ENCODE measurements at regions not wholly inside any gene's neighbourhood (a gene's known extent, or its start where the extent isn't known, plus 50 kb on each side); places are given as distances from the start of the nearest gene placed in this dataset.

DNA sequence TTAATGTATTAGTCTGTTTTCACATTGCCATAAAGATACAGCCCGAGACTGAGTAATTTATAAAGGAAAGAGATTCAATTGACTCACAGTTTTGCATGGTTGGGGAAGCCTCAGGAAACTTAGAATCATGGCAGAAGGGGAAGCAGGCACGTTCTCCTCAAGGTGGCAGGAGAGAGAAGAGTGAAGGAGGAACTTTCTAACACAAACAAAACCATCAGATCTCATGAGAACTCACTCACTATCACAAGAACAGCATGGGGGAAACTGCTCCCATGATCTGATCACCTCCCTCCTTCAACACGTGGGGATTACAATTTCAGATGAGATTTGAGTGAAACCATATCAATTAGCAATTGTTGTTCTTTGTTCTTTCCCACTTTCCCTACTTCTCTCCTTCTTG is 689.0 kb upstream of the SLITRK1 start:
- DNase-seq (ENCODE audit: low read depth), result no peak

DNA sequence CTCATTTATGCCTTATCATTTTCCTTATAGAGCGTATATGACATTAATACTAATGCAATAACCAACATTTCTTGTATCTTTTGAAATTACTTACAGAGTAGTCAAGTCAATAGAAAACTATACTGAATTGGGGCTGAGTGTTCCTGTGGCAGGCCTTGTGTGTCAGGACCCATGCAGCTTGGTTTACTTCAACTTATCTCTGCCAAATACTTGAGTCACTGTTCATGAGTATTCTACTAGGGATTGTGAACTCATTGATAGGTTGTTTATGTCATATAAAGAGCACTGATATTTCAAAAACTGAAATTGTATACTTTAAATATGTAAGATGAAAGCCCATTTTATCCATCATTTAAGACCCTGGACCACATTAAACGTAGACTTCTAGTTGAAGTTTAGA is 688.6 kb upstream of the SLITRK1 start:
- DNase-seq (ENCODE audit: low read depth), result no peak

DNA sequence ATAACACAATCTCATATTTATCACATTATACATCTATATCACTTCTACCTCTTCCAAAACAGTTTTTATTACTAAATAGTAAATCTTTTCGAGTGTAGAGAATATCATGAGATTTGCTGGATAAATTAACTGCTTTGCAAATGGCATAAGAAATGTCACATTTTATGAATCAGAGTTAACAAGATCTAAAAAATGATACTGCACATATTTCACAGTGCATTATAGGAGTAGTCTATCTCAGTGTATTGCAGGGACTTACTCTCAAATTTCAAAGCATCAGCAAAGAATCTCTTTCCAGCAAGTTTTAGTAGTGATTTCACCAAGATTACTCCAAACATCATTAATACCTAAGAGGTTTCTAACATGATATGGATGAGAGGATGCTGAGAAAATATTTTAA is 687.1 kb upstream of the SLITRK1 start:
- DNase-seq (ENCODE audit: low read depth), result peak; percentile 11

DNA sequence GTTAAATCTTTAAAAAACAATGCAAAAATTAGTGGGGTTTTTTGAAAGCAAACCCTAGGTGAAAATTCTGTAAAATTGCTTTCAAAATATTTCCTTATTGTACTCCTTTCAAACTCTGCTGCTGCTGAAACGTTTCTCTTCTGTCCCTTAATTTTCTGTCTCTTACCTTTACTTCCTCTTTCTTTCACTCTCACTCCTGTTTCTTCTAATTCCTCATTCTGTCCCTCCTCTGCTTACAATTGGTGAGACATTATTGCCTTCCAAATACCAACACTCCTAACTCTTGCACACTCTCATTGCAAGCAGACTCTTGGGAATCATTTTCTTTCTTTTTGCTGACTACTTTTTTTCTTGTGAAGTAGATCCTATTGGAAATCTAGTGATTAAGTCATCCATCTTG is 685.6 kb upstream of the SLITRK1 start:
- DNase-seq (ENCODE audit: low read depth), result no peak

DNA sequence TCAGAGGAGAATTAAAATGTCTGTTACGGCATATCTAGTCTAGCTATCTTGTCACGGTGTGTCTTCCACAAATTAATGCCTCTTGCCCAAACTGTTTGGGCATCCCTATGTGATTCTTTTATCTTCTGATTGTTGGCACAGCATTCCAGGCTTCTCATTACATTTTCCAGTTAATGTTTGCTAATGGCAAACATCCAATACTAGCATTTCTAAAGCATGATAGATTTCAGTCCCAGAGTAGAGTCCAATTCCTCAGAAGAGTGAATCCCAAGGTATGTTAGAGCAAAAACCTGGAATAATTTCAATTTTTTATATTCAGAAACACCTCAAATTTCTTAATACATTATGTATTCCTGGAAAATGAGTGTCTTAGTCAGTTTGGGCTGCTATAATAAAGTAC is 684.5 kb upstream of the SLITRK1 start:
- DNase-seq (ENCODE audit: low read depth), result peak; percentile 15

DNA sequence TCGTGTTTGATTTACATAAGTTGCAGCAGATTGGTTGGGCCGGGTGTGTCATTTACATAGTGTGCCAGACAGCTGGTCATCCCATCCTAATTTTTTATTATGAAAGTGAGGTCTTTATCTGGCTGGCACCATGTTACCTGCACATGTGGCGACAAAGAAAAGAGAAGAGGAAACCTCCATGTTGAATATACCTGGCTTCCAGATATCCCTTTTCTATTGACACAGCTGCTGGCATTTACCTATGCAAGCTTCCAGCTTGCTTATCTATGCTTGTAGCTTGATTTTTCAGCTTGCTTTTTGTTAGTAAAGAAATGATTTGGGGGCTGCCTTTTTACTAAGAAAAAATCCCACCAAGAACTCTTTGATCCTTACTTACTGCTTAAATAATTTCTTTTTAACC is 681.3 kb upstream of the SLITRK1 start:
- no peak for DNase-seq (ENCODE audit: low read depth)

DNA sequence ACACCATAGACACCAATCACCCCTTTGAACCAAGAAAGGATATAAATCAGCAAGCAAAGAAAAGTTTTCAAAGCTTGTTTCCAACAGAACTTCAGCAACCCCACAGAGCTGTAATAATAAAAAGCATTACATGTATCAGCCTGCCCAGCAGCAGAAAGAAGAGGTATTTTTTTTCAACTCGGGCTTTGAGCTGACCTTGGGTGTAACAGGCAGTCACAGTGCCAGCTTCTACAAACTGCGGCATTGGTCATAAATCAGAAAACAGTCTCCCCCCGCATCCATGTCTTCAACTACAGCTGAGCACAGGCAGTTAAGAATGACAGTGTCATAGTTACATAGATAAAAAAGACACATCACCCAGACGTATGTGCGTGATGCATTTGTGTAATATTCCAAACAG is 671.0 kb upstream of the SLITRK1 start:
- no peak for DNase-seq (ENCODE audit: low read depth)

DNA sequence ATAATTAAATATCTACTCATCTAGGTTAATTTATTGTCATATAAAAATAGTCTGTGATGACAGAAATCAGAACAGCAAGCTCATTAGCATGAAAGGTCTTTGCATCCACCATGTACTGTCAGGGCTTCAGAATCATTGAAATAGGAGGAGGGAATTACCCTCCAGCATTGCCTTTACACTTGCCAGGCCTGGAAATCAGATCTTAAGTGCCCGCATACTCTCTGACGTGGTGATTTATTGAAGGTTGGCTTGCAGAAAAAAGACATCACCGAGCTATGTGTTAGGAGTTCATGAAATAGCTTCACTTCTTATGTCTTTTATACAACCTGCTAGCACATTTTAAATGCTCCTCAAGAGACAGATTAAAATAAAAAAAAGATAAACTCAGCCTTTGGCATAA is 661.7 kb upstream of the SLITRK1 start:
- DNase-seq (ENCODE audit: low read depth), result no peak

DNA sequence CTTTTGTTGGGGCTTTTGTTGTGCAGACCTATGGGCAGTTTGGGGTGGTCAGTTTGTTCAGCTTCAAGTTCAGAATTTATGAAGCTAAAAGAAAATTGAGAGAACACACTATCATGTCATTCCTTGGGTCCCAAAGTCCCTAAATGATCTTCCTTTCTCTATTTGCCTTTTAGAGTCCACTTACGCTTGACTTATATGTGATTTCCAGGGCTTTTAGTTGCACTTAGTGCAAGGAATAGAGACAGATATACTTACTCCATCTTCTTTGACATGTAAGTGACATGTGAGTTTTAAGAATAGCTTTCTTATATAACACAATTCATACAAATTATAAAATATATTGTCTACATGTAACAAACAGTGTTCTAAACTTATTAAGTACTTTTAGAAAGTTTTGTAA is 660.1 kb upstream of the SLITRK1 start:
- DNase-seq (ENCODE audit: low read depth), result no peak

DNA sequence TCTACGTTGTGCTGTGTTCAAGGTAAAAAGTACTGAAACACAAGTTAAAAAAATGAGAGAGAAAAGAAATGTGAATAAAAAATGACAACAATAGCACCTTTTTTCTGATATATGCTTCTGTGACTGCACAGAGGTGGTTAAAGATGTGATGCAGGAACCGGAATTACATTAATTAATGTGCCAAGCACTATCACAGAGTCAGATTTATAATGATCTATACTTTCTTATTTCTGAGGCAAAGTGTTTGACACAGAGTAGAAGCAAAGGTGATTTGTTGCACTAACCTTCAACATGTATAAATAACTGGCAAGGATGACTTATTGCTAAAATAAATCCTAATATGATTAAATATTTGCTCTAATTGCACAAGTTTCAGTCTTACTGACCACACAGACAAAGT is 654.6 kb upstream of the SLITRK1 start:
- no peak for DNase-seq (ENCODE audit: low read depth)

DNA sequence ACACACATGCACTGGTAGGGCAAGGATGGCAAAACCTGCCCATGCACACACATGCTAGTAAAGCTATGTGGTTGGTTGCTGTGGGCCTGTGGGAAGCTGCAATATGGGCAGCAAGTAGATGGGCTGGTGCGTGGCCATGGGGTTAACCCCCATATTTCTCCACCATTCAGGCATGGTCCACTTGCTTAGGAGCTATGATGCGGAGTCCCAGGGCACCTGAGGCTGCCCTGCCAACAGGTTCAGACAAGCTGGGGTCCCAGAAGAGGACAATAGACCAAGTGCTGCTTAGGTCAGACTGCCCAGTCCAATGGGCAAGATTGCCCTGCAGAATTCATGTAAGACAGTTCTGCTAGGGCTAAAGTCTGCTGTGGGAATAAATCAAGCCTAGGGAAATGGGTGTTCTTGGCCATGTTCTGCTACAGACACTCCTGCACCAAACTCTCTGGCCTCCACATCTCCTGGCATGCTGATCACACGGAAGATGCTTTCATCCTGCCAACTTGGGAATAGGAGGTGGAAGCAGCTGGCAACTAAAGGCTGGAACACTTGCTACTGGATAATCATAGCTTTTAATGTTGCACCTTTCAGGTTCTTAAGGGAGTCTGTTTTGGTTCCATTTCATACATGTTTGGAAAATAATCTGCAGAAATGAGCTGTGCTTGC is 646.3 kb upstream of the SLITRK1 start:
- no peak for DNase-seq (ENCODE audit: low read depth)

DNA sequence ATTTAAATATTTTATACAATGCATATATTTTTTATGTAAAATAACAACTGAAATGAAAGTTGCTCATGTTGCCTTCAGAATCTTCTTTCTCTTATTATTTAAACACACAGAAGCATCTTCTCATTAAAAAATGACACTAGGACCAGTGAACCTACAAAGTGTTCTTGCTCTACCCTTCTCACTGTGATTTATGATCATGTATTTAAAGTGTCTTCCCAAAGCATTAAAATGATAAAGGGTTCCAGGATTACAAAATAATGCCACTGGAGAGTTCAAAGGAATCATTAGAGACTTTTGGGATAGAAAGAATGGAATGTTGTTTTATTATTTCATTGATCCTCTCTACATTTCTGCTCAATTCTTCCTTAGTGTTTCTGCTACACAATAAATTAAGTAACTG is 643.6 kb upstream of the SLITRK1 start:
- DNase-seq (ENCODE audit: low read depth), result no peak

DNA sequence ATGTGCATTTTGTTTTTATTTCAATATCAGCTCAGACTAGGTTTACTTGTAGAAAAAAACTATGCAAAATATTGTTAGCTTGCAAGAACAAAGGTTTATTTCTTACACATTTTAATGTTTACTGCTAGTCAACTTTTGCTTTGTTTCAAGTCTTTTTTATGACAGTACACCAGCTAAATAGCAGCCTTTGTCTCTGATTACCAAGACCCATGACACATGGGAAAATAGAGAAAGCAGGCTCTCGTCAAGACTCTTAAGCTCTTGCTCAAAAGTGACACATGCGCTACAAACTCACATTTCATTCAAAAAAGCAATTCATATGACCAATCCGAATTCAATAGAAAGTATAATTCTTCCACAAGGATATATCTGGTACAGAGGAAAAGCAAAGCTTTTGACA is 642.3 kb upstream of the SLITRK1 start:
- DNase-seq (ENCODE audit: low read depth), result no peak

DNA sequence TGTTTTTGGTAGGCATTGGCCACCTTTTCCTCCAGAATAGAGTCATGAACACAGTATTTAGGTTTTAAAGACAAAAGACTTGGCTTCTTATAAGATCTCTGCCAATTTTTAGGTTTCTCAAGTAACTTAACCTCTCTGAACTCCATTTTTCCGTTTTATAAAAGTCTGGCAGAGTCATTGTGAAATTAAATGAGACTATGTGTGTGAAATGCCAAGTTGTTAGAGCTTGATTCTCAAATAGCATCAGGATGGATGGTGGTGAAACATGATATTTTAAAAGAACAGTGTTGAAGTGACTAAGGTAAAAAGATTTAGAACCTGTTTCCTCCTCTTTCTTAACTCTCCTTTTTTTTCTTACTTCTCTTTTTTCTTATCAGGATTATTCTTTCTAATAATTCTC is 617.7 kb upstream of the SLITRK1 start:
- DNase-seq (ENCODE audit: low read depth), result peak; percentile 10

DNA sequence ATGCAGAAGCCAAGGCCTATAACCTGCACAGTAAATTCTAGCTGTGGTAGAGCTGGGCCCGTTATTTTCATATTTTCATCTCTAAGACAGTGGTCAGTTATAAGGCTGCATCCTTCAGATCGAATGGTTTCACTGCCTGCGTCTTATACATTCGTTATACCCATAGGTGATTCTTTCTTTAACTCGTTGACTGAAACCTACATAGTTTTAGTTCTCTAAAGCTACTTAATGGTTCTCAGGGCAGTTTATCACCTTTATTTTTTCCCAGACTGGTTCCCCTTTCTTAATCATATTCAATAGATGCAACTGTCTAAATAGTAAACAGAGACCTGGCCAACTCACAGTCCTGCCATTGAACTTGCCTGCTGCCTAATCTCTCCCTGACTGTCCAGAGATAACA is 615.3 kb upstream of the SLITRK1 start:
- no peak for DNase-seq (ENCODE audit: low read depth)

DNA sequence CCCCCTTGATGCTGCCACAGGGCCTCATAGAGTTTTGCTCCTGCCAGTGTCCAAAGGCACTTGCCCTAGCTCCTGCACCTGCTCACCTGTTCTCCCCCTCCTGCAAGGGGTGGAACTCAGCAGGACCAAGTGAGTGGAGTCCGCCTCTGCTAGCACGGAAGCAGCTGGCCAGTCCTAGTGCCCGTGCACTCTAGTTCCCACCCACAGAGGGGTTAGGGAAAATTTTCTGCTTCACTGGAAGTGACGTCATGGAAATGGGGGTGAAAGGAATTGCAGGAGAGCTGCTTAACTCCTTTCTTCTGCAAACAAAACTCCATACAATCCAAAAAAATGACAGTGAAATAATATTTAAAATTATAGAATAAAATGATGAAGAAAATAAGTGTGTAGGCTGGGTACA is 609.7 kb upstream of the SLITRK1 start:
- no peak for DNase-seq (ENCODE audit: low read depth)

DNA sequence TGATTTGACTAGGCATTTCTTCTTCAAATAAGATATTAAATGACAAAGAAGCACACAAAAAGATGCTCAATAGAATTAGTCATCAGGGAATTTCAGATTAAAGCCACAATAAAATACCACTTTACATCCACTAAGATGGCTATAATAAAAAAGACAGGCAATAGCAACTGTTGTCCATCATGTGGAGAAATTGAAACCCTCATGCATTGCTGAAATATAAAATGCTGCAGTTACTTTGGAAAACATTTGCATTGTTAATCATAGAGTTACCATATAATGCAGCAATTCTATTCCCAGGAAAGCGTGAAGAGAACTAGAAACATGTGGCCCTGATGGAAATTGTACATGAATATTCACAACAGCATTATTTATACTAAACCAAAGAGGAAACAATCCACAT is 605.5 kb upstream of the SLITRK1 start:
- DNase-seq (ENCODE audit: low read depth), result no peak

DNA sequence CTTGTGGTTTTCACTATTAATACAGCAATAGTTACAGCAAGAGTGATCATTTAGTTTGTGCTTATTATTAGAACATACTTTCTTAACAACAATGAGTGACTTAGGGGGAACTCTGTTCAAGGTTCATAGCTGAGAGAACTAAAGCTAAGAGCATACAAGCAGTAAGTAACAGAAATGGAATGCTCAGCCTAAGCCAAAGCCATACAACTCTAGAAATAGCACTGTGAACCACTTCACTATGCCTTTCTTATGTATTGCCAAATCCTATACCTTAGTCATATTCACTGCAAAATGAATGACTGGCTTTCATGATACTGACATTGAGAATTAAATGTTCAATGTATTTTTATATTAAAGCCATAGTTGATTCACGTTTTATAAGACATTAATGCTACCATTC is 599.7 kb upstream of the SLITRK1 start:
- DNase-seq (ENCODE audit: low read depth), result peak; percentile 73

DNA sequence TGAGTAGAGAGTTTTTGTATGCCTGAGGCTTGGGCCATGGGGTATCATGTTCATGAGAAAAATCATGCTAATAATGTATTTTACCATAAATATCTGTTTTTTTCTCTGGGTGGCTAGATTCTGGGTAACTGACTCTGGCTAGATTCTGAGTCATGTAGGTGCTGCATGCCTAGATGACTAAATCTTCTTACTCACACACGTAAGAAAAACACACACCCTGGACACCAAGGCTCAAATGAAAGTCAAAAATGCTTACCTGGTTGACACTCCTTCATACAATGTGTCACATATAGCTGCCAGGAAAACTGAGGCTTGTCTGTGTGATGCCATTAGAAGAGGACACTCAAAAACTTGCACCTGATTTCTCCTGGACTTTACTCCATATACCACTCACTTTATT is 597.4 kb upstream of the SLITRK1 start:
- no peak for DNase-seq (ENCODE audit: low read depth)

DNA sequence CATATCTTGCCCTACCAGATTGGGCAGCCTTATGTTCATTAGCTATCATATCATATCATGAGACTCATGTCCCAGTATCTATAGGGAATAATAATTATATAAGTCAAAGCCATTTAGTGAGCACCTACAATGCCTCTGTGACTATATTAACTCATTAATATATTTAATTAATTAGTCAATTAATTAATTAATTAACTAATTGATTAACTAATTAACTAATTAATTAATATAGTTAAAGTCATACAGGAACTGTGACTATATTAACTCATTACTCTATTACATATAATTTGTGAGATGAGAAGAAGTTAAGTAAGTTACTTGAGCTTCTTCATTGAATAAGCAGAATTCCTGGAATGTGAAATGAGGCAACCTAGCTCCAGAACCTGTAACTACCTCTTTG is 588.3 kb upstream of the SLITRK1 start:
- no peak for DNase-seq (ENCODE audit: low read depth)

DNA sequence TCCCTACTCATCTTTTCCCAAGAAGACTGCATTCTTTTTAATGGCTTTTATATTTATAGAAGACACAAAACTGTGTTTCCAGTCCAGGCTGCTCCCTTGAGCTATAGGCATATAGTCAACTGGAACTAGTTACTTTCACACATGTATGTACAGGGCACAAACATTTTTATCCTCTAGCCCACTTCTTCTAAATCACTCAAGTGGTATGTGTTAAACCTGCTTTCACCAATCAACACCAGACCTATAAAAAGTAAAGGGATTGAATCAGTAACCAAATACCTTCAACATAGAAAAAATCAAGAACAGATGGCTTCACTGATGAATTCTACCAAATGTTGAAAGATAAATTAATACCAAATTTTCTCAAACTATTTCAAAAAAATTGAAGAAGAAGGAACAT is 584.2 kb upstream of the SLITRK1 start:
- no peak for DNase-seq (ENCODE audit: low read depth)

DNA sequence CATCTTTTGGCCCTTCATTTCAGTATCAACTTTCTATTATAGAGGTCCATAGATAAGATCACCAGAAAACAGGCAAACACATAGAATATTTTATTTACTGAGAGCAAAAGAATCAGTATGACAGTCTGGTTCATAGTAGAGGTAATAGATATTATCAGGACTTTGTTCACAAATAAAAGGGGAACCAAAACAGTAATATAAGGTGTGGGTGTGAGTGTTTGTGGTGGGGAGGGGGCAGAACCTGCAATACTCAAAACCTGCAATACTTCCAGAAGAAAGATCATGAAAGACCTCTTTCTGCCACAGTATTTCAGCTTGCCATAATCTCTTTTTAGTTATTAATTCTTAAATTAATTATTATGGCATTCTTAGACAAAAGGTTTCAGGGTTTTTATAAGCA is 578.7 kb upstream of the SLITRK1 start:
- no peak for DNase-seq (ENCODE audit: low read depth)

DNA sequence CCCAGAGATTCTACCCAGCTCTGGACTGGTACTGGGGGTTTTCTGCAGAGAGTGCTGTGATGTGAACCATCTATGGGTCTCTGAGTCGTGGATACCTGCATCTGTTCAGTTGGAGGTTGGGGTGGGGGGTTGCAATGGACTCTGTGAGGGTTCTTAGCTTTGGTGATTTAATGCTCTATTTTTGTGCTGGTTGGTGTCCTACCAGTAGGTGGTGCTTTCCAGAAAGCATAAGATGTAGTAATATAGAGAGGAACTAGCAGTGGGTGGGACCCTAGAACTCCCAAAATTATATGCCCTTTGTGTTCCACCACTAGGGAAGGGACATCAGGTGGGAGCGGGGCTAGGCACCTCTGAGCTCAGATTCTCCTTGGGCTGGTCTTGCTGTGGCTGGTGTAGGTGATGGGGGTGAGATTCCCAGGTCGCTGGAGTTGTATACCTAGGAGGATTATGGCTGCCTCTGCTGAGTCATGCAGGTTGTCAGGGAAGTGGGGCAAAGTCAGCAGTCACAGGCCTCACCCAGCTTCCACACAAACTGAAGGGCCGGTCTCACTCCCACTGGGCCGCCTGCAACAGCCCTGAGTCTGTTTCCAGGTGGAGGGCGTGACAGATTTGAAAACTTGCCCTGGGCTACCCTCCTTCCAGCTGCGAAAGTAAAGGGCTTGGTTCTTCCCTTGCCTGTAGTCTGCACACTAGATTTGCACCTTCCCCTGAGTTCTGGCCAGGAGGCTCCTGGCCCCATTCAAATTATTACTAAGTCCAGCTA is 573.0 kb upstream of the SLITRK1 start:
- DNase-seq (ENCODE audit: low read depth), result no peak

DNA sequence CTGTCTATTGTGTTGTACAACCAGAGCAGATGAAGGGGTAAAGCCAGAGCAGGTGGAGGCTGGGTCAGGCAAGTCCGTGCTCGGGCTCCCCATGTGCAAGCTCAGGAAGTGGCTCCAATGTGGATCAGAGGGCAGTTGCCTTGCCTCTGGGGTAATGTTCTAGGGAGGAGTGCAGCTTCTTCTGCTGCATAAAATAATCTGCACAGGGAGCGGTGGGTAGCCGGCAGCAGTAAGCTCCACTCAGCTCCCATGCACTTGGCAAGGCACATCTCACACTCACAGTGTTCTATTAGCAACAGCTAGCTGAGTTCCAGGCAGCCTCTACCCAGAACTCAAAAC is 565.3 kb upstream of the SLITRK1 start:
- DNase-seq (ENCODE audit: low read depth), result no peak
